ENCODE measurements at regions not wholly inside any gene's neighbourhood (a gene's known extent, or its start where the extent isn't known, plus 50 kb on each side); places are given as distances from the start of the nearest gene placed in this dataset.
A peak's percentile ranks its signal among the peaks of the same experiment; 100 is the strongest.

- Histone ChIP-seq H3K14ac (ENCODE audit: insufficient read length) (no peak overlapping the region), H3K79me2 (ENCODE audit: control insufficient read depth in 1 of 2, insufficient read depth in 2 of 2, low read length in 2 of 2) (no peaks in the 10 kb centered on the region), H2BK20ac (ENCODE audit: low read length) (no peak overlapping the region), H4K20me1 (replicated peaks in 1 of 2; ENCODE audit: control insufficient read depth in 1 of 2, insufficient read depth in 2 of 2, low read length in 2 of 2) (no peaks in the 10 kb centered on the region), H3K4me2 (ENCODE audit: insufficient read depth in 1 of 2, low read depth in 2 of 2, low read length in 2 of 2) (no peak overlapping the region), H3K9ac (replicated peaks in 1 of 4; ENCODE audit: extremely low read depth in 1 of 4, low read depth in 3 of 4, low read length in 3 of 4) (no peak overlapping the region), H3K23me2 (ENCODE audit: low read depth, low read length) (no peaks in the 10 kb centered on the region), H2AFZ (ENCODE audit: low read length) (no peak overlapping the region), H3K23ac (ENCODE audit: insufficient read length) (no peak overlapping the region), H3K79me1 (ENCODE audit: low read depth, low read length) (no peaks in the 10 kb centered on the region), H2AK5ac (ENCODE audit: low read depth, low read length) (no peak overlapping the region), H3K18ac (ENCODE audit: extremely low read depth, low read length) (no peak overlapping the region), H4K5ac (ENCODE audit: insufficient read length, low read depth, low read length) (no peak overlapping the region), H3K4me1 (replicated peaks in 1 of 4; ENCODE audit: control insufficient read depth in 3 of 4, insufficient read depth in 4 of 4, low read length in 3 of 4) (no peaks in the 10 kb centered on the region), H2BK15ac (ENCODE audit: low read length) (no peak overlapping the region), H3K27me3 (replicated peaks in 1 of 4; ENCODE audit: control insufficient read depth in 3 of 4, extremely low read depth in 1 of 4, insufficient read depth in 3 of 4, low read length in 3 of 4) (no peaks in the 10 kb centered on the region), H3K56ac (replicated peaks; ENCODE audit: insufficient read length, low read depth, low read length) (no peak overlapping the region), H4K8ac (ENCODE audit: extremely low read depth, insufficient read depth, low read length) (no peak overlapping the region), H4K91ac (replicated peaks; ENCODE audit: insufficient read length, low read length) (no peak overlapping the region), H3K4ac (replicated peaks; ENCODE audit: insufficient read length, low read depth, low read length) (no peak overlapping the region), H2BK120ac (replicated peaks; ENCODE audit: low read depth, low read length) (no peak overlapping the region), H2BK12ac (ENCODE audit: low read depth, low read length) (no peak overlapping the region), H3K36me3 (ENCODE audit: control insufficient read depth in 2 of 4, insufficient read depth in 4 of 4, low read length in 3 of 4) (no peaks in the 10 kb centered on the region), H3K27ac (ENCODE audit: low read depth, low read length) (no peak overlapping the region), H2BK5ac (ENCODE audit: low read depth, low read length) (no peak overlapping the region), H3K4me3 (ENCODE audit: extremely low read depth in 1 of 4, insufficient read depth in 2 of 4, low read depth in 3 of 4, low read length in 4 of 4) (no peak overlapping the region), H3K9me3 (ENCODE audit: insufficient read depth in 2 of 2, low read depth in 1 of 2, low read length in 1 of 2) (no peaks in the 10 kb centered on the region; a peak in 1 of 4 replicates)
- no peak for FAIRE-seq
- CTCF ChIA-PET (ENCODE audit: partially characterized antibody), result no interaction called here
- TF ChIP-seq HDAC6 (IDR thresholded peaks at IDR 0.05; ENCODE audit: low read depth, low read length), result no peak
- peak; percentile 81; the same call in 1 of the 2 replicates for TF ChIP-seq CEBPB (IDR thresholded peaks at IDR 0.05; ENCODE audit: low read depth, low read length)
- TF ChIP-seq SUZ12 (IDR thresholded peaks at IDR 0.05; ENCODE audit: low read length), result no peak
- no peak for TF ChIP-seq SAP30 (IDR thresholded peaks at IDR 0.05; ENCODE audit: insufficient read depth, insufficient replicate concordance, low read length)
- no peak for TF ChIP-seq CBX5 (IDR thresholded peaks at IDR 0.05; ENCODE audit: low read depth, low read length)
- no peak for TF ChIP-seq POLR2AphosphoS5 (IDR thresholded peaks at IDR 0.05; ENCODE audit: low read depth, low read length)
- no peak for TF ChIP-seq SP4 (IDR thresholded peaks at IDR 0.05; ENCODE audit: low read length)
- TF ChIP-seq FOSL1 (IDR thresholded peaks at IDR 0.05; ENCODE audit: insufficient read depth, low read depth, low read length), result no peak
- POLR2A ChIA-PET (ENCODE audit: partially characterized antibody), result no interaction called here
- WGBS, 2 experiments (ENCODE audit: extremely low coverage in 1 of 2, insufficient coverage in 1 of 2, insufficient read length in 1 of 2, insufficient replicate concordance in 2 of 2, low coverage in 1 of 2, low lambda C conversion rate in 2 of 2, missing lambda C conversion rate in 1 of 2), result 96% methylated on average over 2 of the region's 2 CpGs; no CpG with 5 or more reads in 1 of the 2 experiments
- DNase-seq (ENCODE audit: low read depth in 1 of 2, low spot score in 2 of 2), result no peak
Measured at GRCh38 chr1:86214605-86215004, 58.0 kb upstream of the COL24A1 start.

Measured in H1 (cell line).